Body of pancreas (tissue), 4 donors: ENCODE measurements at regions not wholly inside any gene's neighbourhood (a gene's known extent, or its start where the extent isn't known, plus 50 kb on each side); places are given as distances from the start of the nearest gene placed in this dataset.
A peak's percentile ranks its signal among the peaks of the same experiment; 100 is the strongest.

ENCODE experiments used
- ATAC-seq: fragments of 150-250 bp; one replicate; pipeline ENCODE4 v1.9.1; 2016
- DNase-seq, 4 donors: peaks; one replicate each; pipeline ENCODE4 v3.0.0-alpha.2; 2019
- H3K27ac ChIP-seq, 4 donors: fragments of 200-600 bp; sonication (generic); 1 replicate in 3 of 4; 2 replicates in 1 of 4; pipeline versions ENCODE4 v1.5.1 to v1.6.1; 2016 to 2019; ENCODE audit warnings: mild to moderate bottlenecking in 1 of 4, mixed read lengths in 1 of 4, moderate library complexity in 1 of 4
- H3K27me3 ChIP-seq, 2 donors: fragments of 200-600 bp; sonication (generic); one replicate each; pipeline ENCODE4 v1.6.0; 2016; ENCODE audit warnings: mild to moderate bottlenecking in 1 of 2
- H3K36me3 ChIP-seq, 2 donors: fragments of 200-600 bp; sonication (generic); replicated peaks in 1 of 2; 2 replicates each; pipeline ENCODE4 v1.5.1; 2016; ENCODE audit warnings: low read depth in 2 of 2; ENCODE audit not compliant: insufficient read depth in 1 of 2
- H3K4me1 ChIP-seq: fragments of 200-600 bp; sonication (generic); one replicate; pipeline ENCODE4 v1.6.0; 2016
- H3K4me3 ChIP-seq, 2 donors: fragments of 200-600 bp; sonication (generic); 1 replicate in 1 of 2; 2 replicates in 1 of 2; pipeline ENCODE4 v1.5.1; 2016 to 2019
- H3K9me3 ChIP-seq, 3 donors: fragments of 200-600 bp; sonication (generic); 1 replicate in 2 of 3; 2 replicates in 1 of 3; pipeline ENCODE4 v1.5.1; 2016
- POLR2A ChIP-seq, 3 donors: fragments of 450-650 bp; IDR thresholded peaks; one replicate each; pipeline ENCODE4 v1.6.1; 2016; ENCODE audit warnings: antibody characterized with exemption in 3 of 3, mild to moderate bottlenecking in 2 of 3
- WGBS, 2 donors: methylation state at CpG; one replicate each; pipeline ENCODE4 v1.1.5; 2017; 5-methylcytosine and 5-hydroxymethylcytosine counted together
- intact Hi-C: fragments of 100-400 bp; cut with DNase I; formaldehyde crosslinking; loops from one replicate; pipeline ENCODE4 v1.15.1; 2023
- TF ChIP-seq, protein P1 (sequence below), 7 experiments: fragments of 450-650 bp in 4 of 7; fragments of 200-600 bp in 3 of 7; sonication (generic) in 3 of 7; IDR thresholded peaks; one replicate each; pipeline ENCODE4 v1.5.1; 2016 to 2019; ENCODE audit warnings: antibody characterized with exemption in 7 of 7

DNA sequence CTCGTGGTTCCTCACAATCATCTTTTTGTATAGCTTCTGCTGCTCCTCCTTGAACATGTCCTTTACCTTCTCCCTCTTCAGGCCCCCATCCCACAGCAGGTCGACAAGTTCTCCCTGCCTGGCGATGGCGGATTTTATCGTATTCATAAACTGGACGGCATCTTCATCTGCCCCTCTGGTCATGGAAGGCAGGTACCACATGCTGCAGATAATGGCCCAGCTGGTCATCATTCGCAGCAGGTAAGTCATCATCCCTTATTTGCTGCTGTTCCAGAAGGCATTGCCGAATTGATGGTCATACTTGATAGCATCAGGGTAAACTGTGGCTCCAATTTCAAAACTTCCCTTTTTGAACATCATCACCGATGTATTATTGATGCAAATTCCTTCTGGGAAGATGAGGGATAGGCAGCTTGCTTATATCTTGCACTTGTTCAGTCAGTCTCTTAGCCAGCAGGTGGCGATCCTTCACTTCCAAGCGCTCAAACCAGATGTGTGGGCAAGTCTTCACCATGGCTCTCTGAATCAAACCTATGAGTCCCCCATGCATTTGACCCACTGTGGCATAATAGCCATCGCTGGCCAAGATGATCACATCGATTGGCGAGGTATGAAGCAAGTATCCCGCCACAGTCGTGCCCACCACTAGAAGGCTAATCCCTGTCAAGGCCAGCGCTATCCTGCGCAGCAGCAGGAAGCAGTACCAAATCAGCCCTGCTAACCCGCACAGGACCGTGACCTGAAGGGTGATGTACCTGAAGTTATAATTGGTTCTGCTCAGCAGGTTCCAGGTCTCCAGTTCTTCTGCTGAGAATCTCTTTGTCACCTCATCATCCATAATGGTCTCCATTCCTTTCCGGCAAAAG lies 381.5 kb upstream of the STXBP6 start:
- 62 to 69% methylated on average over 21 of the region's 21 CpGs for WGBS, 2 donors
- Histone ChIP-seq H3K9me3 (no peaks in the 10 kb centered on the region), H3K27ac (no peak overlapping the region), H3K4me1 (no peaks in the 10 kb centered on the region), H3K36me3 (no peaks in the 10 kb centered on the region), H3K4me3 (no peak overlapping the region), H3K27me3 (no peaks in the 10 kb centered on the region)
- DNase-seq (peak in 2 of 4 donors; percentile 4 to 32), ATAC-seq (no peak)
- intact Hi-C loops = no loop called here
- no peak for TF ChIP-seq POLR2A (IDR thresholded peaks at IDR 0.05)
- TF ChIP-seq, protein P1, sequence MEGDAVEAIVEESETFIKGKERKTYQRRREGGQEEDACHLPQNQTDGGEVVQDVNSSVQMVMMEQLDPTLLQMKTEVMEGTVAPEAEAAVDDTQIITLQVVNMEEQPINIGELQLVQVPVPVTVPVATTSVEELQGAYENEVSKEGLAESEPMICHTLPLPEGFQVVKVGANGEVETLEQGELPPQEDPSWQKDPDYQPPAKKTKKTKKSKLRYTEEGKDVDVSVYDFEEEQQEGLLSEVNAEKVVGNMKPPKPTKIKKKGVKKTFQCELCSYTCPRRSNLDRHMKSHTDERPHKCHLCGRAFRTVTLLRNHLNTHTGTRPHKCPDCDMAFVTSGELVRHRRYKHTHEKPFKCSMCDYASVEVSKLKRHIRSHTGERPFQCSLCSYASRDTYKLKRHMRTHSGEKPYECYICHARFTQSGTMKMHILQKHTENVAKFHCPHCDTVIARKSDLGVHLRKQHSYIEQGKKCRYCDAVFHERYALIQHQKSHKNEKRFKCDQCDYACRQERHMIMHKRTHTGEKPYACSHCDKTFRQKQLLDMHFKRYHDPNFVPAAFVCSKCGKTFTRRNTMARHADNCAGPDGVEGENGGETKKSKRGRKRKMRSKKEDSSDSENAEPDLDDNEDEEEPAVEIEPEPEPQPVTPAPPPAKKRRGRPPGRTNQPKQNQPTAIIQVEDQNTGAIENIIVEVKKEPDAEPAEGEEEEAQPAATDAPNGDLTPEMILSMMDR (IDR thresholded peaks at IDR 0.05) = peak in 1 of 7 experiments; percentile 6

DNA sequence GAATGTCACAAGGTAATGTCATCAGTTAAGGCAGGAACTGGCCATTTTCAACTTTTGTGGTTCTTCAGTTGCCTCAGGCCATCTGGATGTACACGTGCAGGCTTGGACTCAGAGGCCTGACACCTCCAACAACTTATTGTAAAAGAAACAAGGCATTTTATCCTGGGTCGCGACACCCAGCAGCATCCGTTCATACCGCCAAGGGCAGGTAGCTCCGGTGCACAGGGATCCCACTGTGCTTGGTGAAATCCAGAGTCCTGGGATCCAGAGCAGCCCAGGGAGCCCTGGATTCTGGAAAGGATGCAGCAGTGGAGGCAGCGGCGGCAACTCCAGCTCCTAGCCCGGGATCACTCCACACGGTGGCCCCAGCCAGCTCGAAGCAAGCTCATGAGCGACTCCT lies 380.9 kb upstream of the STXBP6 start:
- no peaks in the 10 kb centered on the region for H3K27me3 ChIP-seq
- no peak for TF ChIP-seq POLR2A (IDR thresholded peaks at IDR 0.05)
- TF ChIP-seq, protein P1 (IDR thresholded peaks at IDR 0.05) = no peak
- H3K4me1 ChIP-seq = no peaks in the 10 kb centered on the region
- no peaks in the 10 kb centered on the region for H3K36me3 ChIP-seq
- intact Hi-C loops = no loop called here
- ATAC-seq (no peak), DNase-seq (no peak)
- no peaks in the 10 kb centered on the region for H3K9me3 ChIP-seq
- 75 to 85% methylated on average over 12 of the region's 12 CpGs for WGBS, 2 donors
- H3K27ac ChIP-seq = no peak overlapping the region
- no peak overlapping the region for H3K4me3 ChIP-seq

DNA sequence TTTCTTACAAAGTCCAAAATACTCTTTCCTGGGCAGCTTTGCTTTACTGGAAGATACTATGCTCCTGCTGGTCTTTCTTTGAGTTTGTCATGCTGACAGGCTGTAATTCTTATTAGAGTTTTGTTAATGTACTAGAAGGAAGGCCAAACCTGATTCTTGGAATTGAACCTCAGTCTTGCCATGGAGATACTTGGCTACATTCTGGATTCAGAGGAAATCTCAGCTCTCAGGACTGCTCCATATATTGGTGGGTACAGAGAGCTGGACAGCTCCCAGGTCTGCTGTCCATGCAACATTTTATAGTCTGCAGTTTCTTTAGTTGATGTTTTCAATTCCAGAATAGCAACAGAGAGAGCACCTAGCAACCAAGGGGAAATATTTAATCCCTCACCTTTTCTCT lies 363.1 kb upstream of the STXBP6 start:
- intact Hi-C loops = no loop called here

DNA sequence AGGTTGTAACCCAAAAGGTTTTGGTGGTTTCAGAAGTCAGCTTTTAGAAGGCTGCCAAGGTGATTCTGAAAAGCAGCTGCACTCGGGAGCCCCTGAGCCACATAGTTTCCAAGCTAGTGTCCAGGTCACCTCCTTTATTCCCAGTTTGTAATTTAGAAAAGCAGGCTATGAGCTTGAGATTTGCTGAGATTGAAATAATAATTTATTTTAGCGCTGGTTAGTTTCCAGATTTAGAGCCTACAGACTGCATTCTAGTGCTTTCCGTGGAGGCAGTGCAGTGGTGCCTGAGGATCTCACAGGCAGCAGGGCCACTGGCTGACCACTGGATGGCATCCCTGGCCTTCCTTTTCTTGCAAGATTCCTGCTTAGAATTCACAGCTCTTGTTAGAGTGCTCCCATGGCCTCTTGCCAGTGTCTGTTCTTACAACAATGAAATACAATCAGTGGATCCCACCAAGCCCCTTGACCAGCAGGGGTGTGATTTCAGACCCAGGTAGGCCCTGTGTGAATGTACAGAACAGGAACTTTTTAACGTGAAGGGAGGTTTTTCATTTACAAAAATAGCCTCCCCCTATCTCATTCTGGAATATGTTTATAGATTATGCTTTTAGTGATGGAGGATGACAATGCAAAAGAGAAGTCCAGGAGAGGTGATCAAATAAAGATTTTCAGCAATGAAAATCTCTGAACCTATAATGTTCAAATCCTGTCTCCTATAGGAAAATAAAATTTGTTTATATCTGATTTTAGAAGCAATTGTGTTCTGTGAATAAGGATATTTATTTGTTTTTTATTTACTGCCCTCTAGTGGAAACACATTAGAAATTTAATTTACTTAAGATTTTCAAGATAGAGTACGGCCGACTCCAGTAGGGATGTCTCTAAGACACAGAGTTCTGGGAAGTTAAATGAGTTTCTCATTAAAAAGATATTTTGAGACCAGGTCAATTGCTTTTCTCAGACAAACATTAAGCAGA lies 362.1 kb upstream of the STXBP6 start:
- Histone ChIP-seq H3K36me3 (no peaks in the 10 kb centered on the region), H3K4me1 (no peaks in the 10 kb centered on the region), H3K27ac (no peak overlapping the region), H3K4me3 (no peak overlapping the region), H3K27me3 (no peaks in the 10 kb centered on the region), H3K9me3 (no peaks in the 10 kb centered on the region)
- DNase-seq = no peak
- intact Hi-C loops = no loop called here
- 46 to 50% methylated on average over 6 of the region's 6 CpGs for WGBS, 2 donors
- TF ChIP-seq, protein P1 (IDR thresholded peaks at IDR 0.05) = peak in 1 of 7 experiments; percentile 4
- TF ChIP-seq POLR2A (IDR thresholded peaks at IDR 0.05) = no peak
- ATAC-seq = no peak

More for the DNA sequence above, 363.1 kb upstream of the STXBP6 start:
- Histone ChIP-seq H3K4me1 (no peaks in the 10 kb centered on the region), H3K4me3 (no peak overlapping the region), H3K27ac (no peak overlapping the region), H3K36me3 (no peaks in the 10 kb centered on the region), H3K9me3 (no peaks in the 10 kb centered on the region), H3K27me3 (no peaks in the 10 kb centered on the region)
- ATAC-seq (no peak), DNase-seq (no peak)
- no peak for TF ChIP-seq POLR2A (IDR thresholded peaks at IDR 0.05)
- TF ChIP-seq, protein P1 (IDR thresholded peaks at IDR 0.05) = no peak
